Psoas muscle (tissue), 7 donors: ENCODE measurements at regions not wholly inside any gene's neighbourhood (a gene's known extent, or its start where the extent isn't known, plus 50 kb on each side); places are given as distances from the start of the nearest gene placed in this dataset.

Experiments
- ATAC-seq, 4 donors: fragments of 200-7000 bp; cut with Tn5 transposase; one replicate each; pipeline ENCODE4 v1.9.1; 2020; ENCODE audit warnings: moderate library complexity in 3 of 4, mild to moderate bottlenecking in 2 of 4
- DNase-seq, 2 donors: peaks; one replicate each; pipeline ENCODE4 v3.0.0-alpha.2; 2020
- H3K27ac ChIP-seq: fragments of 200-600 bp; one replicate; pipeline ENCODE4 v1.8.0; 2022
- H3K27me3 ChIP-seq, 3 donors: fragments of 200-600 bp in 1 of 3; one replicate each; pipeline versions ENCODE4 v1.6.1 to v1.8.0; 2013 to 2022; ENCODE audit warnings: low read length in 2 of 3, mild to moderate bottlenecking in 2 of 3, moderate library complexity in 1 of 3; ENCODE audit not compliant: insufficient read depth in 3 of 3
- H3K36me3 ChIP-seq, 2 donors: fragments of 200-600 bp in 1 of 2; one replicate each; pipeline versions ENCODE4 v1.6.1 to v1.8.0; 2013 to 2022; ENCODE audit warnings: low read depth in 1 of 2, mild to moderate bottlenecking in 1 of 2, moderate library complexity in 1 of 2; ENCODE audit not compliant: insufficient read depth in 1 of 2
- H3K4me1 ChIP-seq: fragments of 200-600 bp; one replicate; pipeline ENCODE4 v1.8.0; 2022
- H3K4me3 ChIP-seq: fragments of 200-600 bp; one replicate; pipeline ENCODE4 v1.8.0; 2022; ENCODE audit warnings: mild to moderate bottlenecking
- H3K9me3 ChIP-seq: fragments of 200-600 bp; one replicate; pipeline ENCODE4 v1.8.0; 2022
- WGBS, 3 donors: extraction: QIAGEN DNeasy Blood & Tissue Kit; methylation state at CpG; one replicate each; pipeline versions ENCODE4 v1.1.6 to v1.1.7; 2013; 5-methylcytosine and 5-hydroxymethylcytosine counted together
- intact Hi-C, 2 donors: fragments of 100-400 bp; cut with DNase I; formaldehyde crosslinking; loops; one replicate each; pipeline versions ENCODE4 v1.11.0 to v1.14.2; 2022
- TF ChIP-seq, protein P1 (sequence below): fragments of 200-600 bp; IDR thresholded peaks from one replicate; pipeline ENCODE4 v1.8.0; 2022; ENCODE audit warnings: antibody characterized with exemption
- donor health status: healthy with polysubstance abuse.
- donor health status: DM: no; HTN: no; CAD: no; lungs with moderate emphysema.
- donor health status: Bipolar disorder and iron deficiency.
- donor health status: healthy.
- donor health status: DM: yes; HTN: yes; CAD: no.
- donor health status: DM: no; HTN: no; CAD: no.
- donor health status: DM: yes; HTN: yes; CAD: no.

DNA sequence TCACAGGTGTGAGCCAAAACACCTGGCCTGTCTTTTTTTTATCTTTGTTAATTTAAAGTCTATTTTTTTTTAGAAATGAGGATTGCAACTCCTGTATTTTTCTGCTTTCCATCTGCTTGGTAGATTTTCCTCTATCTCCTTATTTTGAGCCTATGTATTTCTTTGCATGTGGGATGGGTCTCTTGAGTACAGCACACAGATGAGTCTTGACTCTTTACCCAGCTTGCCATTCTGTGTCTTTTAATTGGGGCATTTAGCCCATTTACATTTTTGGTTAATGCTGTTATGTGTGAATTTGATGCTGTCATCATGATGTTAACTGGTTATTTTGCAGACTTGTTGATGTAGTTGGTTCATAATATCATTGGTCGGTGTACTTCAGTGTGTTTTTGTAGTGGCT is 317.4 kb downstream of the IPO8 start:
- Histone ChIP-seq H3K4me1 (no peaks in the 10 kb centered on the region), H3K36me3 (no peaks in the 10 kb centered on the region), H3K27ac (no peak overlapping the region), H3K4me3 (no peak overlapping the region), H3K9me3 (no peaks in the 10 kb centered on the region), H3K27me3 (no peaks in the 10 kb centered on the region)
- ATAC-seq = no peak
- intact Hi-C loops = no loop called here
- TF ChIP-seq, protein P1, sequence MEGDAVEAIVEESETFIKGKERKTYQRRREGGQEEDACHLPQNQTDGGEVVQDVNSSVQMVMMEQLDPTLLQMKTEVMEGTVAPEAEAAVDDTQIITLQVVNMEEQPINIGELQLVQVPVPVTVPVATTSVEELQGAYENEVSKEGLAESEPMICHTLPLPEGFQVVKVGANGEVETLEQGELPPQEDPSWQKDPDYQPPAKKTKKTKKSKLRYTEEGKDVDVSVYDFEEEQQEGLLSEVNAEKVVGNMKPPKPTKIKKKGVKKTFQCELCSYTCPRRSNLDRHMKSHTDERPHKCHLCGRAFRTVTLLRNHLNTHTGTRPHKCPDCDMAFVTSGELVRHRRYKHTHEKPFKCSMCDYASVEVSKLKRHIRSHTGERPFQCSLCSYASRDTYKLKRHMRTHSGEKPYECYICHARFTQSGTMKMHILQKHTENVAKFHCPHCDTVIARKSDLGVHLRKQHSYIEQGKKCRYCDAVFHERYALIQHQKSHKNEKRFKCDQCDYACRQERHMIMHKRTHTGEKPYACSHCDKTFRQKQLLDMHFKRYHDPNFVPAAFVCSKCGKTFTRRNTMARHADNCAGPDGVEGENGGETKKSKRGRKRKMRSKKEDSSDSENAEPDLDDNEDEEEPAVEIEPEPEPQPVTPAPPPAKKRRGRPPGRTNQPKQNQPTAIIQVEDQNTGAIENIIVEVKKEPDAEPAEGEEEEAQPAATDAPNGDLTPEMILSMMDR = no peak
- WGBS, 3 donors = 78 to 95% (median 92%) methylated on average over 1 of the region's 1 CpG
- no peak for DNase-seq

DNA sequence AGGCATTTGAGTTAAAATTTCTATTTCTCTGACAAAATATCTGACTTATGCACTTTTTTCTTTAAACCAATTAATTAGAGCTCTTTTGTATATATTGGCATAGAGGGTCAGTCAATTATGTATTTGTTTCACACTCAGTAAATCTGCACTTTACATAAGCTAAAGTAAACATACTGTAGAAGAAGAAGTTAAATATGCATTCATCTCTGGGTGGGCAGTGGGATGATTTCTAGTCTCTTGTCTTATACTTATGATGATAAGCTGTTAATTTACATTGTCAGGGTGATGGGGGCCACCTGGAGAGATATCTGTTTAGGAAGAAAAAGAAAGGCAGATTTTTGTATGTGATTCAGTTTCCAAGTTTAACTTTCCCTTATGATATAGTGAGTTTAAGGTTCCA is 330.8 kb downstream of the IPO8 start:
- TF ChIP-seq, protein P1 = no peak
- DNase-seq (no peak), ATAC-seq (no peak)
- Histone ChIP-seq H3K9me3 (peaks cover under 1% of the 10 kb centered on the region), H3K4me3 (no peak overlapping the region), H3K27me3 (no peaks in the 10 kb centered on the region), H3K27ac (no peak overlapping the region), H3K36me3 (no peaks in the 10 kb centered on the region), H3K4me1 (no peaks in the 10 kb centered on the region)
- intact Hi-C loops = no loop called here

DNA sequence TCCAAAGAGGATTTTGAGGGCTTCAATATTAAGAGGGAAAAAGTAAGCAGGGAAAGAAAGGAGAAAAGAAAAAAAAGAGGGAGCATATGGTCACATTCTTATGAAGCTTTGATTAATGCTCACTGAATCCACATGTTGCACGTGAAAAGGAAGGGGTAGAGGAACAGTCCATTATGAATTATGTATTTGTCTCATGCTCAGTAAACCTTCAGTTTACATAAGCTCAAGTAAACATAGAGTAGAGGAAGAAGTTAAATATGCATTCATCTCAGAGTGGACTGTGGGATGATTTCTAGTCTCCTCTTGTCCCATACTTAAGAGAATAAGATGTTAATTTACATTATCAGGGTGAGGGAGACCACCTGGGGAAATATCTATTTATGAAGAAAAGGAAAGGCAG is 334.5 kb downstream of the IPO8 start:
- DNase-seq = no peak
- no peak overlapping the region for H3K4me3 ChIP-seq
- no peaks in the 10 kb centered on the region for H3K27me3 ChIP-seq
- no peak overlapping the region for H3K27ac ChIP-seq
- intact Hi-C loops = no loop called here
- no peak for ATAC-seq
- no peaks in the 10 kb centered on the region for H3K9me3 ChIP-seq
- 14 to 25% (median 25%) methylated on average over 1 of the region's 1 CpG for WGBS, 3 donors
- TF ChIP-seq, protein P1 = no peak
- no peaks in the 10 kb centered on the region for H3K36me3 ChIP-seq
- H3K4me1 ChIP-seq = no peaks in the 10 kb centered on the region

DNA sequence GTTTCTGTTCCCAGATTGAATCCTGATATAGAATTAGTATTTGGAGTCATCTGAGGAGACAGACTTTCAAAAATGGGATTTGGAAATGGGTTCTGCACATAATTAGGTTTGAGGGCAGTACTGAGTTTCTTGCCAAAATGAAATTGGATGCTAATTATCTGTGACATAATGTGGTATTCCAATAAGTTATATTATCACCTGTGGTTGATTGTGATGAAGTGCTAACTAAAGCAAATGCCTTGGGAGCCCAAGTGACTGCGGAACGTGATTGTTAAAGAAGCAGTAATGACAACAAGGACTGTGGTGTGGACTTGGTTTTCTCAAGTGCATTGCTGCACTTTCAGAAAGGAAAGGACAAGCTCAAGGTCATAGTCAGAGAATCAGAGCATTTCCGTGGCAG is 337.0 kb downstream of the IPO8 start:
- TF ChIP-seq, protein P1 = no peak
- Histone ChIP-seq H3K4me3 (no peak overlapping the region), H3K36me3 (no peaks in the 10 kb centered on the region), H3K27me3 (no peaks in the 10 kb centered on the region), H3K9me3 (no peaks in the 10 kb centered on the region), H3K4me1 (no peaks in the 10 kb centered on the region), H3K27ac (no peak overlapping the region)
- no peak for DNase-seq
- ATAC-seq = no peak
- intact Hi-C loops = no loop called here
- 51 to 90% (median 51%) methylated on average over 3 of the region's 3 CpGs for WGBS, 3 donors

DNA sequence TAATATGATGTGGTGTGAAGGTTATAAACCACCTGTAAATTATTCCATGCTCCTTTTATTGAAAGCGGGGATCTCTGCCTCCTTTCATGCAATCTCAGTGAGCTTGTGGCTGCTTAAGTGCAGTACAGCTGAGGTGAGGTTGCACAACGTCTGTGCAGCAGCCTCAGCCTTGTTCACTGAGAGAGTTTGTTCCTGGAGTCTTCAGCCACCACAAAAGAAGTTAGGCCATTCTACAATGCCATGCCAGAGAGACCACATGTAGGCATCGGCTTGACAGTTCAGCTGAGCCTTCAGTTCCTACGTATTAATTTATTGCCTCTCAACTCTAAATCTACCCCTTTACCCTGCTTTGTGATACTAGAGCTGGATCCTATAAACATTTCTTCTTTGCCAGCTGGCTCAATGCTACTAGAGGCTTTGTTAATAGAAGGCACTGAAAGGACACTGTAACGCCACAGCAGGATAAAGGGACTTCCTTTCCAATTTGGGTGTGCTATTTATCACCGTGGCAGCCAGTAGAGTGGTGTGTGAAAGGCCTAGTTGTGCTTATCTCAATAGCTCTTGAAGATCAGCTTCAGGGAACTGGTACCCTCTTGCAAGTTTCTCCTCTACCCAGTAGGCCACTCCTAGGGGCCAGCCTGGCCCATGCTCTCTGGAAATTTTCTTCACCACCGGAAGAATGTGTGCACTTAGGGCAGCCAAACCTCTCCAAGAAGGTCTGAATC is 337.7 kb downstream of the IPO8 start:
- H3K27ac ChIP-seq = no peak overlapping the region
- no peaks in the 10 kb centered on the region for H3K36me3 ChIP-seq
- 33 to 49% (median 37%) methylated on average over 7 of the region's 7 CpGs for WGBS, 3 donors
- no peaks in the 10 kb centered on the region for H3K4me1 ChIP-seq
- intact Hi-C loops = no loop called here
- H3K9me3 ChIP-seq = no peaks in the 10 kb centered on the region
- no peaks in the 10 kb centered on the region for H3K27me3 ChIP-seq
- no peak for DNase-seq
- H3K4me3 ChIP-seq = no peak overlapping the region
- ATAC-seq = no peak
- TF ChIP-seq, protein P1 = no peak
